ENCODE measurements at regions not wholly inside any gene's neighbourhood (a gene's known extent, or its start where the extent isn't known, plus 50 kb on each side); places are given as distances from the start of the nearest gene placed in this dataset.

DNA sequence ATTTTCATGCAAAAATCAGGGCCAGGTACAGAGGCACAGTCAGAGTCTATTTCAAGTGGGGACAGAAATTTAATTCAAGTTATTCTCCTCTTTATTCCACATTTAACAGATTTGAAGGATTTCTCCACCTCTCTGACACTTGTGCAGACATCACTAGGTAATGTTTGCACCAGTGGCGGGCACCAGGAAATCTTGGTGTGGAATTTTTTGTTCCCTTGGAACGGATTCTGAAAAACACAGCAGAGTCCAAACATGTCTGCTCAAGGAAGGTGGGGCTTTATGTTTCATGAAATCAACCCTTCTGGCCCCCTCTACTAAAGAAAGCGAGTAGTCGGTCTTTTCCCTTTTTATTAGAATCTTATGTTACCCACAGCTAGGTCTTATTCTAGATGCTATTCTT is 271.2 kb upstream of the MDFIC2 start:
- intact Hi-C loops (cut with DNase I), result no loop called here
- Histone ChIP-seq H3K4me3 (ENCODE audit: low read length in 2 of 2) (no peak overlapping the region), H3K27me3 (ENCODE audit: control insufficient read depth in 1 of 2, insufficient read depth in 2 of 2, low read length in 1 of 2) (no peaks in the 10 kb centered on the region), H3K36me3 (ENCODE audit: control insufficient read depth in 1 of 2, insufficient read depth in 2 of 2, low read length in 1 of 2) (no peaks in the 10 kb centered on the region), H3K9me3 (ENCODE audit: control insufficient read depth, low read length) (no peaks in the 10 kb centered on the region), H3K27ac (ENCODE audit: low read depth in 1 of 2, low read length in 2 of 2) (no peak overlapping the region), H3K4me1 (ENCODE audit: control insufficient read depth in 1 of 2, insufficient read depth in 2 of 2, low read length in 2 of 2) (no peaks in the 10 kb centered on the region)
- no peak for DNase-seq
- no peak for ATAC-seq (ENCODE audit: low FRiP score)
- 92 to 95% methylated on average over 4 of the region's 4 CpGs for WGBS, 2 donors

DNA sequence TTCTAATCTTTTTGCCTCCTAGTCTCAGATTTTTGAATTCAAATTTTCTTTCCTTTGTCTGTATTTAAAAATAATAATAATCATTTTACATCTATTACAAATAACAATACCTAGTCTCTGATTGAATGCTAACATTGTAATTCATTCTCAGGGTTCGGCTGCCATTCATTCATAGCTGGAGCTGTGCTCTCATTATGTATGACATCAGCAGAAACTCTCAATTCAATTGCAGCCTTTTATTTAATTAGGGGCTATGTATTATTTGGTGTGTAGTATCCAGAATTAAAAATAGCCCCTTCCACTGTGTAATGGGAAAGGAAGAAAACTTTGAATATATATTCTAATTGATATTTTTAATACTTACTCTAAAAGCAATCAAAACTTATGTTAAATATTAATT is 270.4 kb upstream of the MDFIC2 start:
- ATAC-seq (ENCODE audit: low FRiP score), result no peak

DNA sequence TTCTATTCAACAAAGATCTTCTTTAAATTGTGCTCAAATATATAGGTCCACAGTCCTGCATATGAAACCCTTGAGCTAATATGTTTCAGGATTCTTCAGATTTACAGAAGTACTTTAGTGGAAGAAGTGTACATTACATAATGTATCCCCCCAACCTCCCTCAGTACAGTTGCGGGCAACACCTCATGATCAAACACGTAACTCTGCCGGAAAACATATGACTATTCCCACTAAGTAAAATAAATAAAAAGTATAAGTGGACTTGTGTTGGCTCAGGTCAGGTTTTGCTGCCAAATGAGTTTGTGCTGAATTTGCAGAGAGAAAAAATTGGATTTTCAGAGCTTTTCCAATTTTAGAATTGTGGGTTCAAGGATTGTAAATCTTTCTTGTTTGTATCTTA is 267.6 kb upstream of the MDFIC2 start:
- no peak overlapping the region for H3K4me3 ChIP-seq (ENCODE audit: low read length in 2 of 2)
- H3K36me3 ChIP-seq (ENCODE audit: control insufficient read depth in 1 of 2, insufficient read depth in 2 of 2, low read length in 1 of 2), result no peaks in the 10 kb centered on the region
- no peak overlapping the region for H3K27ac ChIP-seq (ENCODE audit: low read depth in 1 of 2, low read length in 2 of 2)
- ATAC-seq (ENCODE audit: low FRiP score) (no peak), DNase-seq (no peak)
- WGBS, 2 donors, result 83 to 84% methylated on average over 3 of the region's 3 CpGs
- H3K4me1 ChIP-seq (ENCODE audit: control insufficient read depth in 1 of 2, insufficient read depth in 2 of 2, low read length in 2 of 2), result no peaks in the 10 kb centered on the region
- H3K27me3 ChIP-seq (ENCODE audit: control insufficient read depth in 1 of 2, insufficient read depth in 2 of 2, low read length in 1 of 2), result no peaks in the 10 kb centered on the region
- intact Hi-C loops (cut with DNase I), result no loop called here
- H3K9me3 ChIP-seq (ENCODE audit: control insufficient read depth, low read length), result no peaks in the 10 kb centered on the region

More for the DNA sequence above, 270.4 kb upstream of the MDFIC2 start:
- Histone ChIP-seq H3K4me1 (ENCODE audit: control insufficient read depth in 1 of 2, insufficient read depth in 2 of 2, low read length in 2 of 2) (no peaks in the 10 kb centered on the region), H3K36me3 (ENCODE audit: control insufficient read depth in 1 of 2, insufficient read depth in 2 of 2, low read length in 1 of 2) (no peaks in the 10 kb centered on the region), H3K9me3 (ENCODE audit: control insufficient read depth, low read length) (no peaks in the 10 kb centered on the region), H3K27ac (ENCODE audit: low read depth in 1 of 2, low read length in 2 of 2) (no peak overlapping the region), H3K27me3 (ENCODE audit: control insufficient read depth in 1 of 2, insufficient read depth in 2 of 2, low read length in 1 of 2) (no peaks in the 10 kb centered on the region), H3K4me3 (ENCODE audit: low read length in 2 of 2) (no peak overlapping the region)
- intact Hi-C loops (cut with DNase I), result no loop called here
- no peak for DNase-seq
- WGBS, 2 donors, result 91 to 92% methylated on average over 1 of the region's 1 CpG

DNA sequence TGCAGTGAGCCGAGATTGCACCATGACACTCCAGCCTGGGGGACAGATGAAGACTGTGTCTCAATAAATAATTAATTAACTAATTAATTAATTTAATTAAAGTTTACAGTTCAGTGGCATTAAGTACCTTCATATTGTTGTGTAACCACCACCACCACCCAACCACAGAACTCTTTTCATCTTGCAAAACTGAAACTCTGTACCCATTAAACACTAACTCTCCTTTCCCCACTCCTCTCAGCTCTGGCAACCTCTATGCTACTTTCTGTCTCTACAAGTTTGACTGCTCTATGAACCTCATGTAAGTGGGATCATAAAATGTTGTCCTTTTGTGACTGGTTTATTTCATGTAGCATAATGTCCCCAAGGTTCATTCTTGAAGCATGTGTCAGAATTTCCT is 259.3 kb upstream of the MDFIC2 start:
- no peaks in the 10 kb centered on the region for H3K27me3 ChIP-seq (ENCODE audit: control insufficient read depth in 1 of 2, insufficient read depth in 2 of 2, low read length in 1 of 2)
- no peak overlapping the region for H3K27ac ChIP-seq (ENCODE audit: low read depth in 1 of 2, low read length in 2 of 2)
- 99 to 100% methylated on average over 1 of the region's 1 CpG for WGBS, 2 donors
- no peaks in the 10 kb centered on the region for H3K36me3 ChIP-seq (ENCODE audit: control insufficient read depth in 1 of 2, insufficient read depth in 2 of 2, low read length in 1 of 2)
- no peaks in the 10 kb centered on the region for H3K4me1 ChIP-seq (ENCODE audit: control insufficient read depth in 1 of 2, insufficient read depth in 2 of 2, low read length in 2 of 2)
- ATAC-seq (ENCODE audit: low FRiP score) (no peak), DNase-seq (no peak)
- no peak overlapping the region for H3K4me3 ChIP-seq (ENCODE audit: low read length in 2 of 2)
- intact Hi-C loops (cut with DNase I), result no loop called here
- no peaks in the 10 kb centered on the region for H3K9me3 ChIP-seq (ENCODE audit: control insufficient read depth, low read length)

DNA sequence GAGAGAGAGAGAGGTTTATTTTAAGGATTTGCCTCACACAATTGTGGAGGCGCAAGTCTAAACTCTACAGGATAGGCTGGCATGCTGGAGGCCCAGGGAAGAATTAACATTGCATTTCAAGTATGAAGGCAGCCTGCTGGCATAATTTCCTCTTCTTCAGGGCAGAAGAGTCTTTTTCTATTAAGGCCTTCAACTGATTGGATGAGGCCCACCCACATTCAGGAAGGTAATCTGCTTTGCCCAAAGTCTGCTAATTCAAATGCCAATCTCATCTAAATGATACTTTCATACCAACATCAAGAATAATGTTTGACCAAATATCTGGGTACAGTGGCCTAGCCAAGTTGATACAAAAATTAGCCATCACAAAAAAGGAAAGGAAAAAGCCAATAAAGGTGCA is 258.1 kb upstream of the MDFIC2 start:
- no peak for ATAC-seq (ENCODE audit: low FRiP score)
- H3K27ac ChIP-seq (ENCODE audit: low read depth in 1 of 2, low read length in 2 of 2), result no peak overlapping the region
- DNase-seq, result no peak
- H3K4me1 ChIP-seq (ENCODE audit: control insufficient read depth in 1 of 2, insufficient read depth in 2 of 2, low read length in 2 of 2), result no peaks in the 10 kb centered on the region
- no peaks in the 10 kb centered on the region for H3K27me3 ChIP-seq (ENCODE audit: control insufficient read depth in 1 of 2, insufficient read depth in 2 of 2, low read length in 1 of 2)
- no peak overlapping the region for H3K4me3 ChIP-seq (ENCODE audit: low read length in 2 of 2)
- intact Hi-C loops (cut with DNase I), result no loop called here
- 100% methylated on average over 1 of the region's 1 CpG for WGBS, 2 donors
- H3K9me3 ChIP-seq (ENCODE audit: control insufficient read depth, low read length), result no peaks in the 10 kb centered on the region
- no peaks in the 10 kb centered on the region for H3K36me3 ChIP-seq (ENCODE audit: control insufficient read depth in 1 of 2, insufficient read depth in 2 of 2, low read length in 1 of 2)

DNA sequence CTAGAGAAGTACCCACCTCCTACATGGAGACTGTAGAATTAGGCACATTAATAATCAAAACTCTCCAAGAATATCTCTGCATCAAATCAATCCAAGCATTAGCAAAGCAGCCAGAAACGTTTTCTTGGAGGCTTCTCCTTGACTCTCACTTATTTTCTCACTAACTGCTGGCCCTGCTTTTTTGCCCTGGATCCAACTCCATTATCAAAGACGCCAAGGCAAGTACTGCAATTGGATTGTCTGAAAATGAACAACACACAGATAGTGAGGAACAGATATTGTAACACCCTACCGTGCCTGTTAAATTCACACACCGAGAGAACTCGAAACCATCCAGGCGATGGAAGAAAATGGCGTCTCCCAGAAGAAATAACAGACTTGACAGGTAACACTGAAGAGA is 256.2 kb upstream of the MDFIC2 start:
- intact Hi-C loops (cut with DNase I), result no loop called here
- WGBS, 2 donors, result 77 to 80% methylated on average over 7 of the region's 7 CpGs
- no peaks in the 10 kb centered on the region for H3K9me3 ChIP-seq (ENCODE audit: control insufficient read depth, low read length)
- DNase-seq (no peak), ATAC-seq (ENCODE audit: low FRiP score) (no peak)
- no peak overlapping the region for H3K4me3 ChIP-seq (ENCODE audit: low read length in 2 of 2)
- H3K4me1 ChIP-seq (ENCODE audit: control insufficient read depth in 1 of 2, insufficient read depth in 2 of 2, low read length in 2 of 2), result no peaks in the 10 kb centered on the region
- no peaks in the 10 kb centered on the region for H3K27me3 ChIP-seq (ENCODE audit: control insufficient read depth in 1 of 2, insufficient read depth in 2 of 2, low read length in 1 of 2)
- H3K27ac ChIP-seq (ENCODE audit: low read depth in 1 of 2, low read length in 2 of 2), result no peak overlapping the region
- no peaks in the 10 kb centered on the region for H3K36me3 ChIP-seq (ENCODE audit: control insufficient read depth in 1 of 2, insufficient read depth in 2 of 2, low read length in 1 of 2)

DNA sequence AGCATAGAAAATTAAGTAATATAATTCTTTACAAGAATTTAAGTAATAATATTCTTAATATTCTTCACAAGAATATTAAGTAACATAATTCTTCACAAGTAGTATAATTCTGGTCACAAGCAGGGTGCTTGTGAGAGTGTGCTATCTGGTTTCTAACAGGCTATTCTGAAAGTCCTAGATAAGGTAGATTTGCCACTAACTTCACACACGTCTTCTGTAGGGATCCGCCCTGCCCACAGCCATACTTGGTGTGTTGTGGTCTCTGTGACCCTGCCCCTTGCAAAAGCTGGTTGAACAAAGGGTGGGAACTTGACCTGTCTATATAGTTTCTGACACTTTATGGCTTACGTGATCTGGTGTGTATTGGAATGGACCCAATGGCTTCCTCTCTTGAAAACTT is 253.4 kb upstream of the MDFIC2 start:
- H3K27me3 ChIP-seq (ENCODE audit: control insufficient read depth in 1 of 2, insufficient read depth in 2 of 2, low read length in 1 of 2), result no peaks in the 10 kb centered on the region
- H3K4me1 ChIP-seq (ENCODE audit: control insufficient read depth in 1 of 2, insufficient read depth in 2 of 2, low read length in 2 of 2), result no peaks in the 10 kb centered on the region
- DNase-seq, result no peak
- ATAC-seq (ENCODE audit: low FRiP score), result no peak
- no peak overlapping the region for H3K27ac ChIP-seq (ENCODE audit: low read depth in 1 of 2, low read length in 2 of 2)
- 88 to 95% methylated on average over 3 of the region's 3 CpGs for WGBS, 2 donors
- intact Hi-C loops (cut with DNase I), result no loop called here
- no peak overlapping the region for H3K4me3 ChIP-seq (ENCODE audit: low read length in 2 of 2)
- no peaks in the 10 kb centered on the region for H3K36me3 ChIP-seq (ENCODE audit: control insufficient read depth in 1 of 2, insufficient read depth in 2 of 2, low read length in 1 of 2)
- H3K9me3 ChIP-seq (ENCODE audit: control insufficient read depth, low read length), result no peaks in the 10 kb centered on the region

DNA sequence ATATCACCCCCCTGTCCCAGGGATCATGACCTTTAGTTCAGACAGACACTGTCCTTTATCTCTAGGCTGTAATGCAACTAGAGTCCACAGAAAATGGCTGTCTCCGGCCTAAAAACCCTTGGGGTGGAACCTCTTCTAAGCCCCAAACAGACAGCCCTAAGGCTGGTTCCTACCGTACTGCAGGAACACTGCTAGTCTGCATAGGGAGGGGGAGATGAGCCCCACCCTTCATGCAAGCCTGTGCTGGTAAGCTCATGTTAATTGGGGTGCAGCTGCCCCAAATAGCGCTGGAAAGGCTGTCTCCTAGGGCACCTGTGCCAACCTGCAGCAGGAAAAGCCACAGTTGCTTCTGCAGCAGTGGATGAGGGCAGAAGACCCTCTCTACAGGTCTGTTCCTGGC is 252.1 kb upstream of the MDFIC2 start:
- H3K4me3 ChIP-seq (ENCODE audit: low read length in 2 of 2), result no peak overlapping the region
- intact Hi-C loops (cut with DNase I), result no loop called here
- ATAC-seq (ENCODE audit: low FRiP score) (no peak), DNase-seq (no peak)
- no peaks in the 10 kb centered on the region for H3K27me3 ChIP-seq (ENCODE audit: control insufficient read depth in 1 of 2, insufficient read depth in 2 of 2, low read length in 1 of 2)
- WGBS, 2 donors, result 63 to 65% methylated on average over 3 of the region's 3 CpGs
- H3K27ac ChIP-seq (ENCODE audit: low read depth in 1 of 2, low read length in 2 of 2), result no peak overlapping the region
- no peaks in the 10 kb centered on the region for H3K4me1 ChIP-seq (ENCODE audit: control insufficient read depth in 1 of 2, insufficient read depth in 2 of 2, low read length in 2 of 2)
- no peaks in the 10 kb centered on the region for H3K36me3 ChIP-seq (ENCODE audit: control insufficient read depth in 1 of 2, insufficient read depth in 2 of 2, low read length in 1 of 2)
- H3K9me3 ChIP-seq (ENCODE audit: control insufficient read depth, low read length), result no peaks in the 10 kb centered on the region

DNA sequence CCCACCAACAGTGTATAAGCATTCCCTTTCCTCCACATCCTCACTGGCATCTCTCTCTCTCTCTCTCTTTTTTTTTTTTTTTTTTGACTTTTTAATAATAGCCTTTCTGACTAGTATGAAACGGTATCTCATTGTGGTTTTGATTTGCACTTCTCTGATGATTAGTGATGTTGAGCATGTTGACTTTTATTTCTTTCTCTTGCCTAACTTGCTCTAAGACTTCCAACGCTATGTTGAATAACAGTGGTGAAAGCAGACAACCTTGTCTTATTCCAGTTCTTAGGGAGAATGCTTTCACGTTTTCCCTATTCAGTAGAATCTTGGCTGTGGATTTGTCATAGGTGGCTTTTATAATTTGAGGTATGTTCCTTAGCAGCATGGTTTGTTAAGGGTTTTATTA is 249.4 kb upstream of the MDFIC2 start:
- Histone ChIP-seq H3K4me1 (ENCODE audit: control insufficient read depth in 1 of 2, insufficient read depth in 2 of 2, low read length in 2 of 2) (no peaks in the 10 kb centered on the region), H3K27me3 (ENCODE audit: control insufficient read depth in 1 of 2, insufficient read depth in 2 of 2, low read length in 1 of 2) (no peaks in the 10 kb centered on the region), H3K36me3 (ENCODE audit: control insufficient read depth in 1 of 2, insufficient read depth in 2 of 2, low read length in 1 of 2) (no peaks in the 10 kb centered on the region), H3K4me3 (ENCODE audit: low read length in 2 of 2) (no peak overlapping the region), H3K9me3 (ENCODE audit: control insufficient read depth, low read length) (no peaks in the 10 kb centered on the region), H3K27ac (ENCODE audit: low read depth in 1 of 2, low read length in 2 of 2) (no peak overlapping the region)
- 88 to 94% methylated on average over 3 of the region's 3 CpGs for WGBS, 2 donors
- intact Hi-C loops (cut with DNase I), result no loop called here
- ATAC-seq (ENCODE audit: low FRiP score) (no peak), DNase-seq (no peak)
